K562 (cell line): ENCODE measurements at regions not wholly inside any gene's neighbourhood (a gene's known extent, or its start where the extent isn't known, plus 50 kb on each side); places are given as distances from the start of the nearest gene placed in this dataset.

ENCODE experiments used
- ATAC-seq: fragments of 200-7000 bp; cut with Tn5 transposase; 3 replicates; pipeline ENCODE4 v1.9.1; 2020; ENCODE audit warnings: moderate library complexity
- BruUV-seq: library from RNA; stranded (reverse); fragments of 400-500 nt; replicated peaks from 2 replicates; lab custom pipeline; 2021; lab: Mats Ljungman, UMichigan
- CTCF ChIA-PET: fragments of 300-600 bp; formaldehyde crosslinking; extraction: SDS; loops from one replicate; lab custom pipeline; 2021; ENCODE audit warnings: low intra/inter-chr PET ratio; lab: Yijun Ruan, JAX
- POLR2A ChIA-PET: fragments of 300-600, 350-650 bp; sonication (Branson Sonifier 250); formaldehyde crosslinking; extraction: SDS; loops from one replicate; lab custom pipeline; 2021; ENCODE audit warnings: antibody characterized with exemption, inconsistent platforms; lab: Yijun Ruan, JAX
- DNase-seq, 4 experiments: peaks; one replicate each; pipeline versions ENCODE4 v3.0.0 to v3.0.0-alpha.2; 2011 to 2018; ENCODE audit warnings: low spot score in 3 of 4, mixed read lengths in 3 of 4; ENCODE audit errors: extremely low read depth in 1 of 4
- FAIRE-seq: peaks from 2 replicates; lab custom pipeline; 2011; peaks lifted over from hg19 to GRCh38; lab: Jason Lieb, UNC
- H2AFZ ChIP-seq: 2 replicates; pipeline ENCODE4 v1.6.0; 2011; ENCODE audit warnings: low read depth, low read length, control low read depth, inconsistent platforms
- H3K27ac ChIP-seq: fragments of 200-600 bp; 3 replicates; pipeline ENCODE4 v1.8.0; 2011; ENCODE audit warnings: low read depth, mild to moderate bottlenecking, control low read depth, inconsistent platforms, low read length, moderate library complexity, mixed read lengths; ENCODE audit errors: extremely low read depth
- H3K27me3 ChIP-seq, 2 experiments: fragments of 300-600 bp in 1 of 2; 2 replicates in 1 of 2; 3 replicates in 1 of 2; pipeline versions ENCODE4 v1.6.0 to v1.8.0; 2011; ENCODE audit warnings: inconsistent platforms in 2 of 2, low read length in 2 of 2, mild to moderate bottlenecking in 1 of 2, mixed read lengths in 1 of 2, moderate library complexity in 1 of 2; ENCODE audit not compliant: control insufficient read depth in 2 of 2, insufficient read depth in 2 of 2
- H3K36me3 ChIP-seq: fragments of 300-600 bp; 3 replicates; pipeline ENCODE4 v1.8.0; 2011; ENCODE audit warnings: mild to moderate bottlenecking, low read length, inconsistent platforms; ENCODE audit not compliant: control insufficient read depth, insufficient read depth
- H3K4me1 ChIP-seq, 2 experiments: fragments of 200-600 bp in 1 of 2; replicated peaks in 1 of 2; 2 replicates in 1 of 2; 3 replicates in 1 of 2; pipeline versions ENCODE4 v1.5.1 to v1.8.0; 2011; ENCODE audit warnings: inconsistent platforms in 2 of 2, low read length in 2 of 2, mild to moderate bottlenecking in 1 of 2, mixed read lengths in 1 of 2, moderate library complexity in 1 of 2; ENCODE audit not compliant: control insufficient read depth in 2 of 2, insufficient read depth in 2 of 2
- H3K4me2 ChIP-seq: 2 replicates; pipeline ENCODE4 v1.6.1; 2011; ENCODE audit warnings: low read length, control low read depth, inconsistent platforms, mixed read lengths; ENCODE audit not compliant: insufficient read depth
- H3K4me3 ChIP-seq: fragments of 200-600 bp; sonication (generic), shearing (Covaris generic); 2 replicates; pipeline ENCODE4 v1.5.1; 2016; ENCODE audit warnings: control low read depth, inconsistent platforms
- H3K79me2 ChIP-seq: fragments of 200-600 bp; 3 replicates; pipeline ENCODE4 v1.8.0; 2011; ENCODE audit warnings: low read length, inconsistent platforms; ENCODE audit not compliant: control insufficient read depth, insufficient read depth
- H3K9ac ChIP-seq, 2 experiments: 2 replicates each; pipeline versions ENCODE4 v1.6.0 to v1.6.1; 2011; ENCODE audit warnings: low read depth in 2 of 2, low read length in 2 of 2, control low read depth in 1 of 2, inconsistent platforms in 1 of 2, mild to moderate bottlenecking in 1 of 2, mixed read lengths in 1 of 2; ENCODE audit not compliant: insufficient read depth in 1 of 2
- H3K9me1 ChIP-seq: one replicate; pipeline ENCODE4 v1.6.0; 2011; ENCODE audit warnings: inconsistent platforms, mild to moderate bottlenecking, low read length, moderate library complexity; ENCODE audit not compliant: control insufficient read depth, insufficient read depth
- H3K9me3 ChIP-seq: replicated peaks from 2 replicates; pipeline ENCODE4 v1.5.1; 2011; ENCODE audit warnings: low read depth, low read length, inconsistent platforms; ENCODE audit not compliant: control insufficient read depth, insufficient read depth
- H4K20me1 ChIP-seq: replicated peaks from 2 replicates; pipeline ENCODE4 v1.6.1; 2011; ENCODE audit warnings: low read length, inconsistent platforms, mixed read lengths; ENCODE audit not compliant: control insufficient read depth, insufficient read depth
- ARID1B ChIP-seq: fragments of 450-650 bp; IDR thresholded peaks from 2 replicates; pipeline ENCODE4 v1.6.1; 2016; ENCODE audit warnings: antibody characterized with exemption, mild to moderate bottlenecking, inconsistent platforms
- CBFA2T3 ChIP-seq: fragments of 450-650 bp; IDR thresholded peaks from 2 replicates; pipeline ENCODE4 v1.6.1; 2017
- EP300 ChIP-seq: IDR thresholded peaks from 2 replicates; pipeline ENCODE4 v1.6.1; 2012; ENCODE audit warnings: low read length, improper control_type of control experiment
- GATA2 ChIP-seq: sonication (generic); formaldehyde crosslinking; IDR thresholded peaks from 2 replicates; pipeline ENCODE4 v1.4.0; 2020; ENCODE audit warnings: mild to moderate bottlenecking, missing genetic modification reagents
- JUND ChIP-seq, 2 experiments: IDR thresholded peaks; 2 replicates in 1 of 2; 3 replicates in 1 of 2; pipeline ENCODE4 v1.6.1; 2011; ENCODE audit warnings: borderline replicate concordance in 2 of 2, low read depth in 2 of 2, low read length in 2 of 2, improper control_type of control experiment in 1 of 2, missing biosample characterization in 1 of 2, missing genetic modification characterization in 1 of 2, missing genetic modification reagents in 1 of 2
- MTA2 ChIP-seq: fragments of 450-650 bp; IDR thresholded peaks from 2 replicates; pipeline ENCODE4 v1.6.1; 2016; ENCODE audit warnings: low read depth
- NCOR1 ChIP-seq: fragments of 450-650 bp; IDR thresholded peaks from 2 replicates; pipeline ENCODE4 v1.6.1; 2016; ENCODE audit warnings: mild to moderate bottlenecking, moderate library complexity
- POLR2AphosphoS5 ChIP-seq: IDR thresholded peaks from 2 replicates; pipeline ENCODE4 v1.6.1; 2011; ENCODE audit warnings: mild to moderate bottlenecking, low read depth, low read length, moderate library complexity; ENCODE audit not compliant: control insufficient read depth, insufficient read depth
- PRMT5 ChIP-seq: sonication (generic); formaldehyde crosslinking; IDR thresholded peaks from 2 replicates; pipeline ENCODE4 v1.5.0; 2020; ENCODE audit warnings: missing genetic modification reagents
- PURB ChIP-seq: sonication (generic); formaldehyde crosslinking; IDR thresholded peaks from 2 replicates; pipeline ENCODE4 v1.9.0; 2021; ENCODE audit warnings: low read depth, mild to moderate bottlenecking, missing genetic modification reagents
- SOX6 ChIP-seq: fragments of 450-650 bp; IDR thresholded peaks from 2 replicates; pipeline ENCODE4 v1.6.1; 2014; ENCODE audit warnings: mild to moderate bottlenecking
- TAL1 ChIP-seq: fragments of 450-650 bp; IDR thresholded peaks from 2 replicates; pipeline ENCODE4 v1.6.1; 2016; ENCODE audit warnings: mild to moderate bottlenecking
- TCF3 ChIP-seq: sonication (generic); formaldehyde crosslinking; IDR thresholded peaks from 2 replicates; pipeline ENCODE4 v1.4.0; 2020; ENCODE audit warnings: mild to moderate bottlenecking, missing genetic modification reagents
- TEAD4 ChIP-seq, 2 experiments: sonication (generic) in 1 of 2; formaldehyde crosslinking in 1 of 2; IDR thresholded peaks; 2 replicates each; pipeline versions ENCODE4 v1.6.1 to v1.8.0; 2012 to 2022; ENCODE audit warnings: borderline replicate concordance in 1 of 2, inconsistent platforms in 1 of 2, low read length in 1 of 2, mild to moderate bottlenecking in 1 of 2, missing genetic modification reagents in 1 of 2
- WGBS: fragments of 100-300 bp; shearing (Covaris generic); methylation state at CpG from one replicate; pipeline ENCODE4 v1.1.6; 2016; ENCODE audit warnings: low coverage, mixed read lengths; ENCODE audit not compliant: insufficient coverage; ENCODE audit errors: missing lambda C conversion rate; 5-methylcytosine and 5-hydroxymethylcytosine counted together
- in situ Hi-C: fragments of 300-500 bp; cut with MboI; formaldehyde crosslinking; loops from 4 replicates; pipeline ENCODE4 v1.15.0; 2018; ENCODE audit warnings: inconsistent platforms, mixed read lengths
- intact Hi-C: fragments of 100-400 bp; cut with micrococcal nuclease; formaldehyde crosslinking; loops from 2 replicates; pipeline ENCODE4 v1.14.2; 2022
- TF ChIP-seq, protein P1 (sequence below), 2 experiments: fragments of 450-650 bp in 1 of 2; IDR thresholded peaks; 2 replicates each; pipeline ENCODE4 v1.6.1; 2011 to 2017; ENCODE audit warnings: low read depth in 2 of 2, antibody characterized with exemption in 1 of 2, borderline replicate concordance in 1 of 2, low read length in 1 of 2, mild to moderate bottlenecking in 1 of 2, mixed read lengths in 1 of 2; ENCODE audit not compliant: control insufficient read depth in 1 of 2
- TF ChIP-seq, protein P2 (sequence below), 3 experiments: IDR thresholded peaks in 2 of 3; conservative IDR thresholded peaks in 1 of 3; 2 replicates each; pipeline ENCODE4 v1.5.1; 2011 to 2012; ENCODE audit warnings: low read length in 3 of 3, mild to moderate bottlenecking in 3 of 3, control low read depth in 2 of 3, improper control_type of control experiment in 1 of 3, inconsistent platforms in 1 of 3, low read depth in 1 of 3, mixed read lengths in 1 of 3, moderate library complexity in 1 of 3; ENCODE audit not compliant: insufficient read depth in 2 of 3

DNA sequence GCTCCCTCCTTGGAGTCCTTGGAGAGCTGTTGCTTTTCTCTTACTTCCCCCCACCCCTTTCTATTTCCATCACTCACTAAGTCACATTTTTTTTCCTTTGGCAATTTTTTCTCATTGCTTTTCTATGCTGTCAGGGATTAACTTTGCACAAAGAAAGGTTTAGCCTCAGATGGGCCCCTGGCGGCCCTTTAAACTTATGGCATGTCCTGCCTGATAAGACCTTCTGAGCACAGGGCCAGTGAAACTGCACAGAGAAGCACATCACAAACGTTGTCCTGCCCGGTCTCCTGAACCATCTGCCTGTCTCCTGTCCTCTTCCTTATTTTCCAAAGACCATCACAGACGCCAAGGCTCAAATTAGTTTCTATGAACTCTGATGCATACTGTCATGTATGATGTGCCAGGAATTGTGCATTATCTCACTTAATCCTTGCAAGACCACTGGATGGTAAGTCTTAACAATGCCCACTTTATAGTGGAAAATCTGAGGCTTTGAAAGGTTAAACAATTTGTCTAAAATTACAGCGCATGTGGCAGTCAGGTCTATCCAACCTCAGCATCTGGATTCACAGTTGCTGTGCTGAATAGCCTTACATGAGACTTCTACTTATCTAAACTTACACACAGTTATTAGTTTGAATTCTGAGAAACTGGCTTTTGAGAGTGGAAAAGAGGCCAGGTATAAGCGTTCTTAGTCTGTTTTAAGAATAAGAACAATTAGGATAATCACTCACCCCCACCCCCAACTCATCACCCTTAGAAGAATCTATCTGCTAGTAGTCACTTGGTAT lies 648.1 kb downstream of the NTRK3 start:
- CTCF ChIA-PET = interaction anchor here (0.7 to 0.9 kb wide), 2 partner anchors 41 to 145 kb away, joined by 3 to 6 read pairs; no protein-coding TSS in a partner anchor
- Histone ChIP-seq H3K9ac (no peak overlapping the region), H3K9me1 (no peaks in the 10 kb centered on the region), H3K4me2 (no peak overlapping the region; the same call in 1 of the 2 replicates), H3K27ac (peak overlapping the region; percentile 73; the same call in 2 of the 3 replicates), H3K27me3 (no peaks in the 10 kb centered on the region), H3K4me3 (no peak overlapping the region), H4K20me1 (no peaks in the 10 kb centered on the region), H3K36me3 (peaks cover 19% of the 10 kb centered on the region; the same call in 2 of the 3 replicates), H3K79me2 (peaks cover 41% of the 10 kb centered on the region; the same call in 2 of the 3 replicates), H2AFZ (no peak overlapping the region), H3K4me1 (peaks cover 8 to 36% of the 10 kb centered on the region in 2 experiments), H3K9me3 (no peaks in the 10 kb centered on the region)
- ATAC-seq (peak; percentile 63), FAIRE-seq (no peak), DNase-seq (peak; percentile 22 to 65 (median 34))
- in situ Hi-C loops = no loop called here
- BruUV-seq = no TSS peak
- 2% methylated on average over 6 of the region's 6 CpGs for WGBS
- intact Hi-C loops = loop anchor here (5.0 kb wide), 1 partner anchor 144 kb away; no protein-coding TSS in a partner anchor
- POLR2A ChIA-PET = interaction anchor here (0.6 to 0.7 kb wide), 2 partner anchors 14 to 51 kb away, joined by 4 read pairs; no protein-coding TSS in a partner anchor
- TF ChIP-seq GATA2 = 0 out of 2 replicates have a peak, but pooled peaks have one; percentile 40
- TF ChIP-seq JUND (IDR thresholded peaks at IDR 0.05; ENCODE audit: borderline replicate concordance, low read depth, low read length) = no peak
- TF ChIP-seq JUND (tag; IDR thresholded peaks at IDR 0.05; ENCODE audit: borderline replicate concordance, low read depth, low read length) = no peak
- TF ChIP-seq TCF3 (CRISPR knock-in tag) = peak; percentile 68
- TF ChIP-seq, protein P1, sequence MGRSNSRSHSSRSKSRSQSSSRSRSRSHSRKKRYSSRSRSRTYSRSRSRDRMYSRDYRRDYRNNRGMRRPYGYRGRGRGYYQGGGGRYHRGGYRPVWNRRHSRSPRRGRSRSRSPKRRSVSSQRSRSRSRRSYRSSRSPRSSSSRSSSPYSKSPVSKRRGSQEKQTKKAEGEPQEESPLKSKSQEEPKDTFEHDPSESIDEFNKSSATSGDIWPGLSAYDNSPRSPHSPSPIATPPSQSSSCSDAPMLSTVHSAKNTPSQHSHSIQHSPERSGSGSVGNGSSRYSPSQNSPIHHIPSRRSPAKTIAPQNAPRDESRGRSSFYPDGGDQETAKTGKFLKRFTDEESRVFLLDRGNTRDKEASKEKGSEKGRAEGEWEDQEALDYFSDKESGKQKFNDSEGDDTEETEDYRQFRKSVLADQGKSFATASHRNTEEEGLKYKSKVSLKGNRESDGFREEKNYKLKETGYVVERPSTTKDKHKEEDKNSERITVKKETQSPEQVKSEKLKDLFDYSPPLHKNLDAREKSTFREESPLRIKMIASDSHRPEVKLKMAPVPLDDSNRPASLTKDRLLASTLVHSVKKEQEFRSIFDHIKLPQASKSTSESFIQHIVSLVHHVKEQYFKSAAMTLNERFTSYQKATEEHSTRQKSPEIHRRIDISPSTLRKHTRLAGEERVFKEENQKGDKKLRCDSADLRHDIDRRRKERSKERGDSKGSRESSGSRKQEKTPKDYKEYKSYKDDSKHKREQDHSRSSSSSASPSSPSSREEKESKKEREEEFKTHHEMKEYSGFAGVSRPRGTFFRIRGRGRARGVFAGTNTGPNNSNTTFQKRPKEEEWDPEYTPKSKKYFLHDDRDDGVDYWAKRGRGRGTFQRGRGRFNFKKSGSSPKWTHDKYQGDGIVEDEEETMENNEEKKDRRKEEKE (IDR thresholded peaks at IDR 0.05; ENCODE audit: borderline replicate concordance in 1 of 2, control insufficient read depth in 1 of 2, low read depth in 2 of 2, low read length in 1 of 2) = no peak
- 0 out of 2 replicates have a peak, but pooled peaks have one; percentile 19 for TF ChIP-seq SOX6
- TF ChIP-seq MTA2 = 0 out of 2 replicates have a peak, but pooled peaks have one; percentile 34
- peak; percentile 47; the same call in 1 of the 2 replicates for TF ChIP-seq EP300
- TF ChIP-seq, protein P2, sequence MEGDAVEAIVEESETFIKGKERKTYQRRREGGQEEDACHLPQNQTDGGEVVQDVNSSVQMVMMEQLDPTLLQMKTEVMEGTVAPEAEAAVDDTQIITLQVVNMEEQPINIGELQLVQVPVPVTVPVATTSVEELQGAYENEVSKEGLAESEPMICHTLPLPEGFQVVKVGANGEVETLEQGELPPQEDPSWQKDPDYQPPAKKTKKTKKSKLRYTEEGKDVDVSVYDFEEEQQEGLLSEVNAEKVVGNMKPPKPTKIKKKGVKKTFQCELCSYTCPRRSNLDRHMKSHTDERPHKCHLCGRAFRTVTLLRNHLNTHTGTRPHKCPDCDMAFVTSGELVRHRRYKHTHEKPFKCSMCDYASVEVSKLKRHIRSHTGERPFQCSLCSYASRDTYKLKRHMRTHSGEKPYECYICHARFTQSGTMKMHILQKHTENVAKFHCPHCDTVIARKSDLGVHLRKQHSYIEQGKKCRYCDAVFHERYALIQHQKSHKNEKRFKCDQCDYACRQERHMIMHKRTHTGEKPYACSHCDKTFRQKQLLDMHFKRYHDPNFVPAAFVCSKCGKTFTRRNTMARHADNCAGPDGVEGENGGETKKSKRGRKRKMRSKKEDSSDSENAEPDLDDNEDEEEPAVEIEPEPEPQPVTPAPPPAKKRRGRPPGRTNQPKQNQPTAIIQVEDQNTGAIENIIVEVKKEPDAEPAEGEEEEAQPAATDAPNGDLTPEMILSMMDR (IDR thresholded peaks at IDR 0.05 in 2 of 3, conservative IDR thresholded peaks at IDR 0.05 in 1 of 3; ENCODE audit: insufficient read depth in 2 of 3, low read depth in 1 of 3, low read length in 3 of 3) = 0 out of 6 replicates have a peak, but pooled peaks of 1 of the 3 experiments have one; percentile 15
- TF ChIP-seq ARID1B = peak; percentile 48; the same call in 1 of the 2 replicates
- TF ChIP-seq TEAD4 (IDR thresholded peaks at IDR 0.05; ENCODE audit: low read length) = peak; percentile 60; the same call in 1 of the 2 replicates
- no peak for TF ChIP-seq TEAD4 (CRISPR knock-in tag; IDR thresholded peaks at IDR 0.05; ENCODE audit: borderline replicate concordance)
- TF ChIP-seq NCOR1 = peak; percentile 35; the same call in 1 of the 2 replicates
- no peak for TF ChIP-seq PRMT5 (CRISPR knock-in tag)
- TF ChIP-seq CBFA2T3 = peak; percentile 70
- TF ChIP-seq POLR2AphosphoS5 = no peak
- peak; percentile 66 for TF ChIP-seq TAL1
- TF ChIP-seq PURB (CRISPR knock-in tag) = no peak
